ENCODE measurements at regions not wholly inside any gene's neighbourhood (a gene's known extent, or its start where the extent isn't known, plus 50 kb on each side); places are given as distances from the start of the nearest gene placed in this dataset.

GRCh38 chr3:35393901-35394799, 245.2 kb upstream of the ARPP21 start:
- no peak overlapping the region for H3K27ac Mint-ChIP-seq
- peaks cover 2% of the 10 kb centered on the region for H3K27me3 Mint-ChIP-seq
- no peaks in the 10 kb centered on the region for H3K36me3 Mint-ChIP-seq (ENCODE audit: low read depth)
- no peak for ATAC-seq
- no peaks in the 10 kb centered on the region for H3K4me1 Mint-ChIP-seq
- H3K4me3 Mint-ChIP-seq, result no peak overlapping the region
- H3K9me3 Mint-ChIP-seq, result peaks cover 12% of the 10 kb centered on the region
- DNase-seq, result no peak

- no peak for ATAC-seq
- H3K27me3 Mint-ChIP-seq, result peaks cover 2% of the 10 kb centered on the region
Observed at GRCh38 chr3:35394905-35395304, 244.4 kb upstream of the ARPP21 start.

GRCh38 chr3:35401671-35402070, 237.7 kb upstream of the ARPP21 start:
- H3K9me3 Mint-ChIP-seq, result peaks cover 4% of the 10 kb centered on the region
- no peaks in the 10 kb centered on the region for H3K36me3 Mint-ChIP-seq (ENCODE audit: low read depth)
- no peak for ATAC-seq
- H3K4me1 Mint-ChIP-seq, result no peaks in the 10 kb centered on the region
- H3K27ac Mint-ChIP-seq, result no peak overlapping the region
- no peaks in the 10 kb centered on the region for H3K27me3 Mint-ChIP-seq
- no peak overlapping the region for H3K4me3 Mint-ChIP-seq
- no peak for DNase-seq

More at GRCh38 chr3:35394905-35395304, 244.4 kb upstream of the ARPP21 start:
- no peak overlapping the region for H3K4me3 Mint-ChIP-seq
- H3K4me1 Mint-ChIP-seq, result no peaks in the 10 kb centered on the region
- H3K27ac Mint-ChIP-seq, result no peak overlapping the region
- H3K36me3 Mint-ChIP-seq (ENCODE audit: low read depth), result no peaks in the 10 kb centered on the region
- peaks cover 10% of the 10 kb centered on the region for H3K9me3 Mint-ChIP-seq
- DNase-seq, result no peak

GRCh38 chr3:35404571-35404970, 234.8 kb upstream of the ARPP21 start:
- DNase-seq (no peak), ATAC-seq (no peak)
- Mint-ChIP-seq H3K36me3 (ENCODE audit: low read depth) (no peaks in the 10 kb centered on the region), H3K4me3 (no peak overlapping the region), H3K4me1 (no peaks in the 10 kb centered on the region), H3K27ac (no peak overlapping the region), H3K27me3 (peaks cover 2% of the 10 kb centered on the region), H3K9me3 (no peaks in the 10 kb centered on the region)

GRCh38 chr3:35408882-35409281, 230.4 kb upstream of the ARPP21 start:
- Mint-ChIP-seq H3K36me3 (ENCODE audit: low read depth) (no peaks in the 10 kb centered on the region), H3K27ac (no peak overlapping the region), H3K4me1 (no peaks in the 10 kb centered on the region), H3K9me3 (peaks cover 3% of the 10 kb centered on the region), H3K4me3 (no peak overlapping the region), H3K27me3 (peaks cover 2% of the 10 kb centered on the region)
- DNase-seq, result no peak
- ATAC-seq, result no peak

GRCh38 chr3:35409991-35410390, 229.3 kb upstream of the ARPP21 start:
- H3K9me3 Mint-ChIP-seq, result peaks cover 3% of the 10 kb centered on the region
- ATAC-seq (no peak), DNase-seq (no peak)
- H3K27me3 Mint-ChIP-seq, result peaks cover 2% of the 10 kb centered on the region
- H3K4me1 Mint-ChIP-seq, result no peaks in the 10 kb centered on the region
- H3K27ac Mint-ChIP-seq, result no peak overlapping the region
- H3K36me3 Mint-ChIP-seq (ENCODE audit: low read depth), result no peaks in the 10 kb centered on the region
- no peak overlapping the region for H3K4me3 Mint-ChIP-seq

- Mint-ChIP-seq H3K27me3 (no peaks in the 10 kb centered on the region), H3K27ac (no peak overlapping the region), H3K4me1 (no peaks in the 10 kb centered on the region), H3K9me3 (peaks cover 3% of the 10 kb centered on the region), H3K36me3 (ENCODE audit: low read depth) (no peaks in the 10 kb centered on the region), H3K4me3 (no peak overlapping the region)
- ATAC-seq, result no peak
- DNase-seq, result no peak
Observed at GRCh38 chr3:35413483-35413882, 225.8 kb upstream of the ARPP21 start.

- Mint-ChIP-seq H3K36me3 (ENCODE audit: low read depth) (no peaks in the 10 kb centered on the region), H3K9me3 (peaks cover 3% of the 10 kb centered on the region), H3K4me1 (no peaks in the 10 kb centered on the region), H3K27ac (no peak overlapping the region), H3K27me3 (no peaks in the 10 kb centered on the region), H3K4me3 (no peak overlapping the region)
- ATAC-seq, result no peak
- DNase-seq, result no peak
Observed at GRCh38 chr3:35417080-35417479, 222.2 kb upstream of the ARPP21 start.

GRCh38 chr3:35422101-35422500, 217.2 kb upstream of the ARPP21 start:
- Mint-ChIP-seq H3K27ac (no peak overlapping the region), H3K4me1 (no peaks in the 10 kb centered on the region), H3K36me3 (ENCODE audit: low read depth) (no peaks in the 10 kb centered on the region), H3K27me3 (no peaks in the 10 kb centered on the region), H3K9me3 (no peaks in the 10 kb centered on the region), H3K4me3 (no peak overlapping the region)
- DNase-seq (no peak), ATAC-seq (no peak)

- ATAC-seq, result no peak
- no peaks in the 10 kb centered on the region for H3K36me3 Mint-ChIP-seq (ENCODE audit: low read depth)
- no peaks in the 10 kb centered on the region for H3K4me1 Mint-ChIP-seq
- H3K4me3 Mint-ChIP-seq, result no peak overlapping the region
- H3K9me3 Mint-ChIP-seq, result no peaks in the 10 kb centered on the region
- no peak for DNase-seq
- H3K27me3 Mint-ChIP-seq, result peaks cover 2% of the 10 kb centered on the region
- H3K27ac Mint-ChIP-seq, result no peak overlapping the region
Observed at GRCh38 chr3:35422836-35423601, 216.3 kb upstream of the ARPP21 start.

- H3K27ac Mint-ChIP-seq, result no peak overlapping the region
- no peaks in the 10 kb centered on the region for H3K9me3 Mint-ChIP-seq
- ATAC-seq (no peak), DNase-seq (no peak)
- H3K4me1 Mint-ChIP-seq, result no peaks in the 10 kb centered on the region
- no peaks in the 10 kb centered on the region for H3K36me3 Mint-ChIP-seq (ENCODE audit: low read depth)
- peaks cover 2% of the 10 kb centered on the region for H3K27me3 Mint-ChIP-seq
- no peak overlapping the region for H3K4me3 Mint-ChIP-seq
Observed at GRCh38 chr3:35426366-35426958, 212.9 kb upstream of the ARPP21 start.

GRCh38 chr3:35437381-35437780, 201.9 kb upstream of the ARPP21 start:
- Mint-ChIP-seq H3K27me3 (no peaks in the 10 kb centered on the region), H3K4me1 (no peaks in the 10 kb centered on the region), H3K9me3 (no peaks in the 10 kb centered on the region), H3K4me3 (no peak overlapping the region), H3K36me3 (ENCODE audit: low read depth) (no peaks in the 10 kb centered on the region), H3K27ac (no peak overlapping the region)
- DNase-seq, result no peak
- no peak for ATAC-seq

- H3K4me1 Mint-ChIP-seq, result no peaks in the 10 kb centered on the region
Observed at GRCh38 chr3:35438101-35438500, 201.2 kb upstream of the ARPP21 start.

GRCh38 chr3:35439663-35440062, 199.7 kb upstream of the ARPP21 start:
- H3K4me1 Mint-ChIP-seq, result no peaks in the 10 kb centered on the region
- ATAC-seq (no peak), DNase-seq (no peak)
- no peaks in the 10 kb centered on the region for H3K9me3 Mint-ChIP-seq
- no peak overlapping the region for H3K27ac Mint-ChIP-seq
- H3K36me3 Mint-ChIP-seq (ENCODE audit: low read depth), result no peaks in the 10 kb centered on the region
- H3K27me3 Mint-ChIP-seq, result no peaks in the 10 kb centered on the region
- no peak overlapping the region for H3K4me3 Mint-ChIP-seq

More at GRCh38 chr3:35438101-35438500, 201.2 kb upstream of the ARPP21 start:
- H3K27ac Mint-ChIP-seq, result no peak overlapping the region
- no peak overlapping the region for H3K4me3 Mint-ChIP-seq
- H3K36me3 Mint-ChIP-seq (ENCODE audit: low read depth), result no peaks in the 10 kb centered on the region
- no peaks in the 10 kb centered on the region for H3K9me3 Mint-ChIP-seq
- no peaks in the 10 kb centered on the region for H3K27me3 Mint-ChIP-seq
- DNase-seq, result no peak
- ATAC-seq, result no peak

GRCh38 chr3:35440826-35441225, 198.5 kb upstream of the ARPP21 start:
- no peaks in the 10 kb centered on the region for H3K9me3 Mint-ChIP-seq
- ATAC-seq, result no peak
- no peak for DNase-seq
- no peaks in the 10 kb centered on the region for H3K27me3 Mint-ChIP-seq
- no peaks in the 10 kb centered on the region for H3K4me1 Mint-ChIP-seq
- no peak overlapping the region for H3K27ac Mint-ChIP-seq
- H3K4me3 Mint-ChIP-seq, result no peak overlapping the region
- H3K36me3 Mint-ChIP-seq (ENCODE audit: low read depth), result no peaks in the 10 kb centered on the region

Measured in activated naive CD8-positive, alpha-beta T cell treated with anti-CD3 and anti-CD28 coated beads, Interleukin-2, amount 50 U/mL, for 24 hours (primary cell).